Lung (tissue), 11 donors: ENCODE measurements at regions not wholly inside any gene's neighbourhood (a gene's known extent, or its start where the extent isn't known, plus 50 kb on each side); places are given as distances from the start of the nearest gene placed in this dataset.

Source experiments
- ATAC-seq: fragments of 200-7000 bp; cut with Tn5 transposase; one replicate; pipeline ENCODE4 v1.9.1; 2020; ENCODE audit warnings: moderate number of reproducible peaks; ENCODE audit not compliant: insufficient read depth, low FRiP score
- DNase-seq, 3 donors: peaks; one replicate each; pipeline ENCODE4 v3.0.0-alpha.2; 2013 to 2017
- H3K27ac ChIP-seq, 2 donors: one replicate each; pipeline ENCODE4 v1.5.1; 2013; ENCODE audit warnings: mild to moderate bottlenecking in 2 of 2, moderate library complexity in 2 of 2, control low read depth in 1 of 2, inconsistent platforms in 1 of 2, low read depth in 1 of 2, low read length in 1 of 2
- H3K27me3 ChIP-seq, 3 donors: one replicate each; pipeline ENCODE4 v1.5.1; 2013; ENCODE audit warnings: low read length in 2 of 3; ENCODE audit not compliant: control insufficient read depth in 3 of 3, insufficient read depth in 3 of 3
- H3K36me3 ChIP-seq, 4 donors: one replicate each; pipeline ENCODE4 v1.5.1; 2013; ENCODE audit warnings: low read length in 4 of 4, mild to moderate bottlenecking in 1 of 4, moderate library complexity in 1 of 4; ENCODE audit not compliant: control insufficient read depth in 4 of 4, insufficient read depth in 4 of 4
- H3K4me1 ChIP-seq, 5 donors: one replicate each; pipeline ENCODE4 v1.5.1; 2013; ENCODE audit warnings: low read length in 5 of 5, mild to moderate bottlenecking in 2 of 5, moderate library complexity in 1 of 5; ENCODE audit not compliant: control insufficient read depth in 5 of 5, insufficient read depth in 5 of 5
- H3K4me3 ChIP-seq: one replicate; pipeline ENCODE4 v1.5.1; 2013; ENCODE audit warnings: mild to moderate bottlenecking, control low read depth, moderate library complexity
- H3K9ac ChIP-seq, 2 donors: one replicate each; pipeline ENCODE4 v1.5.1; 2013; ENCODE audit warnings: low read length in 2 of 2, control low read depth in 1 of 2; ENCODE audit not compliant: insufficient read depth in 1 of 2
- H3K9me3 ChIP-seq, 4 donors: one replicate each; pipeline ENCODE4 v1.5.1; 2013; ENCODE audit warnings: low read length in 3 of 4, mild to moderate bottlenecking in 1 of 4, moderate library complexity in 1 of 4; ENCODE audit not compliant: control insufficient read depth in 4 of 4, insufficient read depth in 3 of 4
- CTCF ChIP-seq: IDR thresholded peaks from 2 replicates; pipeline ENCODE4 v1.5.1; 2012; ENCODE audit warnings: mild to moderate bottlenecking; ENCODE audit errors: control extremely low read depth, extremely low read depth
- WGBS, 2 donors: extraction: QIAGEN DNeasy Blood & Tissue Kit; methylation state at CpG; one replicate each; pipeline ENCODE4 v1.1.7; 2013; 5-methylcytosine and 5-hydroxymethylcytosine counted together
- donor health status: control.
- donor health status: control.
- donor health status: Bipolar disorder and iron deficiency.
- donor health status: healthy.
- donor health status: DM: yes; HTN: yes; CAD: no.

GRCh38 chr20:20971810-20972209 lies 134.3 kb downstream of the LINC00237 start:
- WGBS, 2 donors = 73 to 94% methylated on average over 6 of the region's 6 CpGs
- ATAC-seq = no peak
- DNase-seq = no peak
- H3K27me3 ChIP-seq = peaks cover 0 to 13% (median 11%) of the 10 kb centered on the region in 3 donors
- no peaks in the 10 kb centered on the region for H3K36me3 ChIP-seq
- H3K4me3 ChIP-seq = no peak overlapping the region
- TF ChIP-seq CTCF = no peak
- peaks cover 0 to 4% (median under 1%) of the 10 kb centered on the region in 4 donors for H3K9me3 ChIP-seq
- H3K4me1 ChIP-seq = peaks cover 0 to 6% (median 0%) of the 10 kb centered on the region in 5 donors
- H3K9ac ChIP-seq = no peak overlapping the region
- H3K27ac ChIP-seq = no peak overlapping the region

DNA sequence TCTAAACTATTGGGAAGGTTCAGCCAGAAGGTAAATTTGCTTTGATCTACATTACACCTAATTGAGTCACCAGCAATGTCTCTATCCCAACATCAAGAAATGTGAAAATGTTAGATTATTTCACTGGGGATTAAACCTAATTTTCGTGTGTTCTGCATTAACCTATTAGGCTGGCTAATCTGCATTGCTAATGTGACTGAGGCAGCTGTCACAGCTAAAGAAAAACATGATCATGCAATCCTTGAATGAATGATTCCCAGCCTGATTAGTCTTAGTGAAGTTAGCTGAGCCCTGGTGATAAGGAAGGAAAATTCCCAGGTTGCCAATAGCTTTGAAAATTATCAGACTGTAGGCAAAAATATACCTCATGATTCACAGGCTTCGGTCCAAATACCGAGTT lies 135.3 kb downstream of the LINC00237 start:
- H3K4me1 ChIP-seq = peaks cover 0 to 6% (median 0%) of the 10 kb centered on the region in 5 donors
- TF ChIP-seq CTCF = no peak
- no peak overlapping the region for H3K4me3 ChIP-seq
- no peak overlapping the region for H3K9ac ChIP-seq
- ATAC-seq (no peak), DNase-seq (no peak)
- H3K9me3 ChIP-seq = peaks cover 0 to 4% (median under 1%) of the 10 kb centered on the region in 4 donors
- H3K27ac ChIP-seq = no peak overlapping the region
- H3K27me3 ChIP-seq = peaks cover 0 to 16% (median 14%) of the 10 kb centered on the region in 3 donors
- H3K36me3 ChIP-seq = no peaks in the 10 kb centered on the region
- 57 to 59% methylated on average over 3 of the region's 3 CpGs for WGBS, 2 donors

- DNase-seq = peak in 2 of 3 donors; percentile 25 to 32
- no peak for ATAC-seq
- no peak for TF ChIP-seq CTCF
- H3K4me1 ChIP-seq = peaks cover 0 to 6% (median 0%) of the 10 kb centered on the region in 5 donors
- peaks cover 0 to 18% (median 17%) of the 10 kb centered on the region in 3 donors for H3K27me3 ChIP-seq
- H3K9ac ChIP-seq = no peak overlapping the region
- H3K27ac ChIP-seq = no peak overlapping the region
- H3K36me3 ChIP-seq = no peaks in the 10 kb centered on the region
- peaks cover 0 to 4% (median under 1%) of the 10 kb centered on the region in 4 donors for H3K9me3 ChIP-seq
- no peak overlapping the region for H3K4me3 ChIP-seq
- WGBS, 2 donors = 57 to 65% methylated on average over 13 of the region's 13 CpGs
Measured at GRCh38 chr20:20969701-20970280, 136.4 kb downstream of the LINC00237 start.
